GM21526 (cell line): ENCODE measurements at regions not wholly inside any gene's neighbourhood (a gene's known extent, or its start where the extent isn't known, plus 50 kb on each side); places are given as distances from the start of the nearest gene placed in this dataset.

ENCODE experiments used
- ATAC-seq: cut with Tn5 transposase; IDR thresholded peaks from one replicate; pipeline ENCODE4 v1.9.1; 2021; ENCODE audit warnings: moderate library complexity; ENCODE audit not compliant: unreplicated experiment, low FRiP score

DNA sequence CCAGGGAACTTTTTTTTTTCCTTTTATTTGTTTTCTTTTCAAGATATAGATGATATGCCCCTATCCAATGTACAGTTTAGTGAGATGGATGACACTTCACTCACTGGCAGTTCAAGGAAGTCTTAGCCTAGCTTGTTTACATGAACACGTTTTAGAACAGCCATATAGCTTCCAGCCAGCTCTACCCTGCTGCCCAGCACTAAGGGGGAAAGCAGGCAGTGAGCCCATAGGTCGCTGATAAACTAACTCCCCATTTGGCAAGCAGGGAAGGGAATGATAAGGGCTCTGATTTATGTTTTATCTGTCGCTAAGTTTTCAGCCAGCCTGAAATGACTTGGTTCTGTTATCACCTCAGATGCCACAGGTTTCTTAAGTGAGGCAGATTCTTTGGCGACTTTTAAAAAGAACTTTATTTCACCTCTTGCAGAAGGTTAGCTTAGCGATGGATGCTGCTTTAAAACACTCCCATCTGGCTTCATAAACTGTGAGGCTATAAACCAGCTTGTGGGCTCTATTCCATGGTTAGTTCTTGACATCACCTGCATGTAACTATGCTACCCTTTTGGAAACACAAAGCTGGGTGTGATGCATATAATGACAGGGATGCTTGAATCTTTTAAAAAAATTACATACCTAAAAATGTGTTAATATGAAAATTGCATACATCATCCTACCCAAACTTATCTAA, 348.4 kb downstream of the FBXO8 start:
- no peak for ATAC-seq

DNA sequence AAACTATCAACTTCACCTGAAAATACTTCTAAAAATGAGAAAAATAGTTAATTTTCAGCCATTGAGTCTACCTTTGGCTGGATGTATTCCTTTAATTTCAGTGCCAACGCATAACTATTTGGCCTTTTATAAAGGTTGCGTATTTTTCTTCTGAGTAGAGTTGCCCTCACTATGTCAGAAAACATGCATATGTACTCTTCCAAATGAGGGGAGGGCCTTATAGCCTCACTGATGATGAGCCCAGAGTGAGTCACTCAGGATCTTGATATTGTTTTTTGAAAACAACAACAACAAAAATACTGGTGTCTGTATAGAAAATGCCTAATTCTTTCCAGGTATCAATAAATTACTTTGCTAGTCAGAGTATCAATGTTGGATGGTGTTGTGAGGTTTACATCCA, 349.3 kb downstream of the FBXO8 start:
- ATAC-seq: no peak

DNA sequence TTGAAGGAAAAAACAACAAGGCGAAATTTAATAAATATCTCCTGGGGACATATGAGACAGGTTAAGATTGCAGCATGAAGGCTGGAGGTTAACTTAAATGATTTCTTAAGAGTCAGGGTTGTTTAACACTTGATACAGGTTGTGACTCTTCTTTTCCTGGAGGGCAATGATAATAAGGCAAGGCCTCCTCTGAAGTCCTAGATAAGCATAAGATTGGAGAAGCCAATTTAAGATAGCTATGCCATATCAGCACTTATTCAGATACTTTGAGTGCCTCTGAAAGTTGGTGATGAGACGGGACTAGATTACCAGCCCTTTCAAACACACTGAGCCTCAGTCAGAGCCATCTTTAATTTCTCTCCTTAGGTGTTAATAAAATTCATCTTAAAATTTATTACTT, 350.8 kb downstream of the FBXO8 start:
- ATAC-seq: no peak

DNA sequence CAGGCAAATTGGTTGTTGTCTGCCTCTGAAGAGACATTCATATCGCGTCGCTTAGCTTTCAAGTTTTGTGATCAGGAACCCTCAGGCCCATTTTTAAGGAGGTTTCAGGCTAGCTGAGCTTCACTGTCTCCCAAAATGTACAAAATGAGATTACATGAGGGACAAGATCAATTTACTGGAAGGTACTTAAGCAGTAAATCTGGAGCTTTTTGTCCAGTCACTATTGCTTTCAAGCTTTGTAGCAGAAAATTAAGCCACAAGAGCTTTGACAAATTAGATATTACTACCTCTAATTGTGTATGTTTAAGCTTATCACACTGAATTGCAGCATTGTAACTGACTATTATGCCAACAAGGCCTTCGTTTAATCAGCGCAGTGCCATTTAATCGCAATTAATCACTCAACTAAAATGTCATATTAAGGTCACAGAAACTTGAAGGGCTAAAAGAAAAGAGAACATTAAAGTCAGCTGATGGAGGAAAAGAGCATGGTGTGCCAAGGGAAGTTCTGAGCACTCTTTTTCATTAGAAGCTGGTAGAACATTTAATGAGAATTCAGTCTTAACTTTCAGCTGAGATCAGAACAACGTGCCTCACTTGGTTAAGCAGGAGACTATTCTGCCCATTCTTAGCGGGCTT, 353.0 kb downstream of the FBXO8 start:
- no peak for ATAC-seq

DNA sequence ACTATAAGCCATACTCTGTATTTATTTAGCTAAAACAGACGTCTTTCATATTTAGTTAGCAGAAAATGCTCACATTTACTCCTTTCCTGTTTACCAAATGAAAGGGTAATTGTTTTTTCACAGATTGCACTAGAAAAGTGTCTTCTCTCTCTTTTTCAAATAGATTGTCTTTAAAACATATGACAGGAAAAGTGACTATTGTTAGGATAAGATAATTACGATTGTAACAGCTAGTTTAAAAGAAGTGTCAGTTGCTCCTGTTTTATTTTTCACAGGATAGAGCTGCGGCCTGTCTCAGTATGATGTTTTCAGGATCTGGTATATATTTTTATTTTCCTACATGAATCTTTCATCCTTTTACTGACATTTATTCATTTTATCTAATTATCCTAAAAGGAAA, 353.5 kb downstream of the FBXO8 start:
- ATAC-seq: no peak

DNA sequence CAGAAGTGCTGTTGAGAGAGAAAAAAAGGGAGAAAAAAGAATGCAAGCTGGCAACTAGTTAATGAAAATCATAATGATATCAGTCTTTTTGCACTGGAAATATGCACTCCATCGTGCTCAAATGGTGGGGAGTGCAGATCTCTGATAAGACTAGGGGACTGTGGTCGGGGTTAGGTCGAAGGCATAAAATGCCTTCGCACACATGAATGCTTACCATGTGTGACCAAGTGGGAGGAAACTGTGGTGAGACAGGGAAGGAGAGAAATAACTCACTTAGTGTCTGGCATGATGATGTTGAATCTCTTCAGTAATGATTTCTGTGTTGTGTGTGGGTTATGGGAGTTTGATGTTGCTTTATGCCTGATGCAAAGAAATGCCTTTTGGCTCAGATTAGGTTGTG, 358.9 kb downstream of the FBXO8 start:
- ATAC-seq: peak; percentile 64

DNA sequence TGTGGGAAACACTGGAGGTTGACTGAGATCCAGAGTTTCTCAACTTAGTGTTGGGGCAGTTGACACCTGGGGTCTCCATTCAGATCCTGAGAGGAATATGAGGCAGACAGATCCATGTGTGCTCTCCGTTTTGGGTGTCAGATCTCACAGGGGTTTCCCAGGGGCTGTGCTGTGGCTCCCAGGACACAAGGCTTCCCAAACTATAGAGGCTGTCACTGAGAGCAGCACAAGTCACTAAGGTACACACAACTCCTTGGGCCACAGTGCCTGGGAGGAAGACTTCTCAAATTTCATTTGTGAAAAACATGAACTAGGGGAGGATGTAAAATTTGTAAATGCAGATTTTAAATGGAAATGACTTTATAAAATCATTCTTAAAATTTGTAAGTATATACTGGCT, 363.6 kb downstream of the FBXO8 start:
- no peak for ATAC-seq

DNA sequence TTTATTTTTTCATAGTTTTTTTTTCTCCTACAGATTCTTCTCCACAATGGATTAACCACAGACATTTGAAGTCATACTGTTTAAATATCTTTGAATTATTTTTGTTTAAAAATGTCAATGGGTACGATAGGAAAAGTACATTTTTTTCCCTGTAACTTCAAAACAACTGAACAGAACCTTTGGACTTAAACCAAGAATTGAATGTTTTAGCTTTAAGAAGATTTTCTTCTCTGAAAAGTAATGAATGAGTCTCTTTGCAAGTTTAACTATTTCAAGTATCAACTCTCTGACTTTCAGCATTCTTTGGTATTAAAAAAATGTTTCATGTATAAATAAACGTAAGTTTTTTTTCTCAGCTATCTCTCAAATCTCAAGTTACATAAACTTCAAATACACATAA, 364.3 kb downstream of the FBXO8 start:
- no peak for ATAC-seq

DNA sequence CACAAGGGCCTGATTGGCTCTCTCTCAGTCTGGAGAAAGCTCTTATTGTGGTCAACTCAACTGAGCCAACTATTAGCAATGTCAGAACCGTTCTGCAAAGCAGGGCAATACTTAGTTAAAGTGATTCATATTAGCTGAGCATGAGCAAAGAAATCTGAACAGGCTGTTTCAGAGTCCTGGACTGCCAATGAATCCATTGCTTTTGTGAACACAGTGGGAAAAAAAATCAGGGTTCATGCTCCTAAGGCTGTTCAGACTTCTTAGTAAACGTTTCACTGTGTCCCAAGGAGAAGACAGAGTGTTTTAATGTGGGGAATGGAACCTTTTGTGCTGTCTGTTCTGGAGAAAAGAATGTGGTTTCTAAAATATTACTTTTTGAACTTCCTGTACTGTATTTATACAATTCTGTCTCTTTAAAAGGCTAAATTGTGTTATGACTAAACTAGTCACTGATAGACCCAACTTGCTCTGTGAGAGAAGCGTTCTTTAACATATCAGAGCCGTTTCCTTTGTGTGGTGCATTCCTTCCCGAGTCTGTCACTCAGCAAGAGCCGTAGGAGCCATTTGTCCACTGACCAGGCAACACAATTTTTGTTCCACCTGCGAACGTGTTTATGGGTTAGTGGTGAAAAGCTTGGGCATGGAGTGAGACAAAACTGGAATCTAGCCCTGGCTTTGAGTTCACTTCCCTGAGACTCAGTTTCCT, 366.1 kb downstream of the FBXO8 start:
- no peak for ATAC-seq

DNA sequence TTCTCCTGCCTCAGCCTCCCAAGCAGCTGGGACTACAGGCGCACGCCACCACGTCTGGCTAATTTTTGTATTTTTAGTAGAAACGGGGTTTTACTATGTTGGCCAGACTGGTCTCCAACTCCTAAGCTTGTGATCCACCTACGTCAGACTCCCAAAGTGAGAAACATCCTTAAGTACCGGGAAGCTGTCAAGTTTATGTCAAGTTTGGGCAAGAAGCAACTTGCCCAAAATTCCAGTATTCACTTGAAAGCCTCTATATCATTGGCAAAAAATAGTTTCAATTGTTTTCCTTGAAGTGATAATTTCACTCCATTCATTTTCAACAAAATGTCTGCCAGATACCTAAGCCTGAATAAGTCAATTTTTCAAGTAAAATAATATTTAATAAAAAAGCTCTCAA, 370.0 kb downstream of the FBXO8 start:
- no peak for ATAC-seq

DNA sequence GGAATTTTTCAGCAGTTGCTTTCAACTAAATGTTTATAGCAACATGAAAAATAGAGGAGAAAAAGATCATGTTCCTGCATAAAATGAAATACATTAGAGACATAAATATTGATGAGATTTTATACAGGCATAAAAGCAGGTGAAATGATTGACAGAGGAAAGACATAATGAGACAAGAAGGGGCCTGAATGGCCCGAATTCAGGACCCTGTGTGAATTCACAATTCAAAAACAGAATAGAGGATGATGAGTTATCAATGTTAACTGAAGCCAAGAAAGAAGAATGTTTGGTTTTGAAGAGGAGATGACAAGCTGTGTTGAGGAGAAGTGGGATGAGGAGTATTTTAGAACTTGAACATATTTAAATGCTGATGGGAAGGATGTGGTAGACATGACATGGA, 371.1 kb downstream of the FBXO8 start:
- no peak for ATAC-seq

DNA sequence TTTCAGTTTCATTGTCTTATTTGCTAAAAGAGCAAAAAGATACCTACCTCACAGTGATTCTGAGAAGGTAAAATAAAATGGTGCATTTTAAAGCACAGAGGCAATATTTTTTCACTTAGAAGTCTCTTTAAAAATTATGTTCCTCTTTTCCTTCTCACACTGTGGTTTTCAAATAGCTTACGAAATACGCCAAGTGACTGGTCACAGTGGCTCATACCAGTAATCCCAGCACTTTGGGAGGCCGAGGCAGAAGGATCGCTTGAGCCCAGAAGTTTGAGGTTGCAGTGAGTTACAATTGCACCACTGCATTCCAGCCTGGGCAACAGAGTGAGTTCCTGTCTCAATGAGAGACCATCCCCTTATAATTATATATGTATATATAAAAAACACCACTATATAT, 372.6 kb downstream of the FBXO8 start:
- no peak for ATAC-seq

DNA sequence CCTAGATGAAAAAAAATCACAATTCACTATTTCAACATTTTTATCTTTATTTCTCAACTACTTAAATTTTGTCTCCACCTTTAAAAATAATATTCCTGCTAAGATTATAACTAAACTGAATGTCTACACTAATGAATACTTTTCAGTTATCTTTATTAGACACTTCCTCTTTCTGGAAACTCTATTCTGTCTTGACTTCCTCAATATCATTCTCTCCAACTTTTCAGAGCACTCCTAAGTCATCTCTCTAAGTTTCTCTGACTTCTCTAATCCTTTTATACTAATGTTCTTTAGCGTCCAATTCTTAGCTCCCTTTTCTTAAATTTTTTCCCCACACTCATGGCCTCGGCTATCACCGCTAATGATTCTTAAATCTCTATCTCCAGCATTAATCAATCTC, 374.2 kb downstream of the FBXO8 start:
- ATAC-seq: no peak

DNA sequence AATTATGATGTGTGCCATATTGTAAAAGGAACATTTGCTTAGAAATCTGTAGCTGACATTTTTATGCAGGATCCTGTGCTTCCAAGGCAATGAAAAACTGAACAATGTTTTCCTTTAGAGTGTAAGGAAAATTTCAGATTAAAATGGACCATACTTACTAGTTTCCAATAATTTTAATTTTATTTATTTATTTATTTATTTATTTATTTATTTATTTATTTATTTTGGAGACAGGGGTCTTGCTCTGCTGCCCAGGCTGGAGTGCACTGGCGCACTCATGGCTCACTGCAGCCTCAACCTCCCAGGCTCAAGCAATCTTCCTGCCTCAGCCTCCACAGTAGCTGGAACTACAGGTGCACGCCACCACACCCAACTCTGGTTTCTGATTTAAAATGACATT, 369.8 kb upstream of the HAND2 start:
- no peak for ATAC-seq

DNA sequence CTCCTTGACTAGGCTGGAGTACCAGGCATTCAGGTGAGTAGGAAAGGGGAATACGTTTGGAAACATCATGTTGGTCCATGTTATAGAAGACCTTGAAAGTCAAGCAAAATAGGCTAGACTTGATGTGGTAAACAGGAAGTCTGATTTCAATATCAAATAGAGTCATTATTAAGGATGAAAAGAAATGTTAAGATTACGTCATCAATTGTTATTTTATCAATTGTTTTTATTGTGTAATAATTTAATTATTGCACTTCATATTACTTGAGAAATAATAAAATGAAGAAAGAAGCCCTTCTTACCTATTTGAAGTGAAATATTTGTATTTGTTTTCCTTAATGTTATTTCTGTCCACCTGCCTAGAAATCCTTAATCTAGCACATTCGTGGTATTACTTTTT, 361.0 kb upstream of the HAND2 start:
- ATAC-seq: no peak

DNA sequence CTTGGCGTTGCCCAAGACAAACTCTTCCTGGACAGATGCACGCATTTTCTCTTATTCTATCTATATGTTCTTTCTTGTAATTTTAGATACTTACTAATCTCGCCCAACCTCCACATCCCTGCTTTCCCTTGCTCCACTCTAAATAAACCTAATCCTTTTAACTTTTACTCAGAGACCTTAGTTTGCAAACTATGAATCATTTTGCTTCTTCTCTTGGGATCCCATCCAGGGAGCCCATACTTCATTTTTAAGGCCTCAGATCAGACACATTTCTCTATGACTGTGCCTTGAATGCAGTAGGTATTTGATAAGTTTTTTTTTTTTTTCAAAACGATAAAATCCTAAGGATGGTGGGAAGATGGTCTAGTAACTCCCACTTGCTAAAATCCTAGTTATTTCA, 353.8 kb upstream of the HAND2 start:
- no peak for ATAC-seq

DNA sequence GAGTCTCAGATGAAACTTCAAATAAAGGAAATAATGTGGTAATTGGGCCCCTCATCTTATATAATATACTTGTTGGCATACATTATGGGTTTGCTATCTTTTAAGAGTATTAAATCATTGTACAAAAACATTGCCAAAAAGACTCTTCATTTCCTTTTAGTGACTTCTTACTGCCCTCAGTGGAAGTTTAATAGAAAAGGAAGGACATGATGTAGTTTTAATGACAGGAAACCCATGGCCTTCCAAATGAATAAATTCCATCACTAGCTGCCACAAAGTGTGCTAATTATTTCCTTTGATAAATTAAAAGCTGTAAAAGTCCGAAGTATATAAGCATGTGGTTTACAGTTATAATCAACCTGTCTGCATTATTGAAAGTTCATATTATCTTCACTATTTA, 350.9 kb upstream of the HAND2 start:
- ATAC-seq: no peak

DNA sequence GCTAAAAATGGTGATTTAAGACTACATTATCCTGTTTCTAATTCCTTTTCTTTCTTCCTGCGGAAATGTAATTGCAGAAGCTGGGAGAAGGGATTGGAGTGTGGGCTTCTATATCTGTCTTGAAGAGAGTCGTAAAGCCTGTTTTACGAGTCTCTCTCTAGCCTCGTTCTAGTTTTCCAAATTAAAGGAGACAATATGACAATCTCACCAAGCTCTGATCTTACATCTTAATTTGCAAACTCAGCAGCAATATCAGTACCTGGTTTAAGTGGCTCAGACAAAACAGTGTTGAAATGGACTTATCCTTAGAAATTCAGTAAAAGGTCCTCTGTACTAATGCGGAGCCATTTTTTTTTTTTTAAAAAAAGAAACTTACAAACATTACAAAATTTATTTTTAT, 349.5 kb upstream of the HAND2 start:
- no peak for ATAC-seq

DNA sequence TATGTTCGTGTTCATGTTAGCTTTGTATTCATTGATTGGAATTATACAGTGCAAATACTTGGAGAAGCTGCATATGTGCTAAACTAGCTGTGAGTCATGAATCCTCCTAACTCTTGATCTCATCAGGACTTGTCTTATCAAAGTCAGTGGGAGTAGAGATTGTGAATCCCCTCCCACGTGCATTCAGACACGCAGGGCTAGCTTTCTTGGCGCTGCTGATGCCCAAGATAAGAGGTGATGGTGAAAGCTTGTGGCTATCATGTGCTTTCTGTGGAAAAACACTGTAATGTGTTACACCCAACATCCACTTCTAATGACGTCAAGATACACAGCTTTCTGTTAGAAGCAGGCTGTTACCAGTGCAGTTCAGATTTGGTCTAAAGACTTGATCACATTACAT, 348.7 kb upstream of the HAND2 start:
- ATAC-seq: no peak

DNA sequence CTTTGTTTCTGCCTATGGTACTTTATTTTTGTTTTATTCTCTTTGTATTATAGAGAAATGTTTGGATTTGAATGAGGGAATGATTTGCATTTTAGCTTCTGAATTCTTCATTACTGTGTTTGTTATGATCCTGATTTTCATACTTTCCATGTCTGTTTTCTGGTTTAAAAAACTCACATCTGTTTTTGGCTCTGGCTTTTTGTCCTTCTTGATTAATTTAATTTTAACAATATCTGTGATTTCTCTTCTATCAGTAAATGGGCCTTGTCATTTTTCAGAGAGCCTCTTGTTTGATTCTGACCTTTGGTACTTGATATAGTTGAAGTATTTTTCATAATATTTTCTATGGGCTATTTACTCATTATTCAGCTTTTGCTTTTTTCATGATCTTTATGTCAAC, 341.6 kb upstream of the HAND2 start:
- no peak for ATAC-seq

DNA sequence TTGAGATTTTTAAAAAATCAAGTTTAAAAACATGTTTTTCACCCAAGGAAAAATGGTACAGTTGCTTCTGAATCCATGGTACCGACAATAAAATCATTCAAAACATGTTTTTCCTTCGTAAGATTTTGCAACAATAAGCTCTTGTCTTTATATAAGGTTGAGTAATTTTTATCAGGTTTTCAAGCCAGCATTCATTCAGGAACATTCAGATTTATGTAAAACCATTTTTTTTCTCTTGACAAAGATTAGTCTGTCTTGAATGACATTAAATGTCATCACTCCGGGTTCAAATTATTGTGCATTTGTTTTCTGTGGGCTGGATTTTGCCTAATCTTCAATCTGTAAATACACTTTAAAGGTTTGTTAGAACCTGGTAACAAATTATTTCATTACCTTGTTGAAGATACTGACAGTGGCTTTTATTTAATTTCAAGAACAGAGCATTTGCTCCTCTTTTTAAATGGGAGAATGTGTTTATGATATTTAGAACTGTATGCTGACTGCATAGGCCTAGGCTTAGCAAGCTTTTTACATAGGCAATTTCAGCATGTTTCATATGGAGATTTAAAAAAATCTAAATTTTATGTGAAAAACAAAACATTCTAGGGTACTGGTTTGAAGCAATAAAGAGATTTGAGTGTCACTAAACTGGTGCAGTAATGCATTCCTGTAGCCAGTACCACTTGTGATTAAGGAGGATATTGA, 336.4 kb upstream of the HAND2 start:
- ATAC-seq: no peak
